NCI-H510A (cell line): ENCODE measurements at regions not wholly inside any gene's neighbourhood (a gene's known extent, or its start where the extent isn't known, plus 50 kb on each side); places are given as distances from the start of the nearest gene placed in this dataset.

Source experiments
- DNase-seq: peaks from one replicate; lab custom pipeline; 2025; lab: John Stamatoyannopoulos, UW

GRCh38 chr3:194067949-194068362, 68.0 kb upstream of the HES1 start:
- DNase-seq: no peak

- DNase-seq: no peak
These were observed 66.3 kb upstream of the HES1 start for GRCh38 chr3:194069421-194070219.

GRCh38 chr3:194070220-194070633, 65.7 kb upstream of the HES1 start:
- no peak for DNase-seq

- DNase-seq: peak; percentile 68
These were observed 65.1 kb upstream of the HES1 start for GRCh38 chr3:194070634-194071409.

GRCh38 chr3:194072097-194072428, 63.9 kb upstream of the HES1 start:
- DNase-seq: no peak

GRCh38 chr3:194072691-194073279, 63.2 kb upstream of the HES1 start:
- DNase-seq: no peak

- DNase-seq: no peak
These were observed 62.0 kb upstream of the HES1 start for GRCh38 chr3:194073926-194074325.

GRCh38 chr3:194075088-194075615, 60.8 kb upstream of the HES1 start:
- no peak for DNase-seq

- DNase-seq: no peak
These were observed 60.0 kb upstream of the HES1 start for GRCh38 chr3:194075802-194076460.

GRCh38 chr3:194076475-194076874, 59.5 kb upstream of the HES1 start:
- DNase-seq: no peak

- no peak for DNase-seq
These were observed 58.3 kb upstream of the HES1 start for GRCh38 chr3:194077602-194078001.

- no peak for DNase-seq
These were observed 57.7 kb upstream of the HES1 start for GRCh38 chr3:194078045-194078821.

- no peak for DNase-seq
These were observed 56.2 kb upstream of the HES1 start for GRCh38 chr3:194079702-194080172.

- DNase-seq: no peak
These were observed 55.5 kb upstream of the HES1 start for GRCh38 chr3:194080436-194080835.

GRCh38 chr3:194080913-194081800, 54.8 kb upstream of the HES1 start:
- DNase-seq: peak; percentile 39

GRCh38 chr3:194081826-194082225, 54.1 kb upstream of the HES1 start:
- DNase-seq: no peak

- no peak for DNase-seq
These were observed 53.0 kb upstream of the HES1 start for GRCh38 chr3:194082743-194083636.

- DNase-seq: no peak
These were observed 52.2 kb upstream of the HES1 start for GRCh38 chr3:194083637-194084224.

- no peak for DNase-seq
These were observed 51.7 kb upstream of the HES1 start for GRCh38 chr3:194084284-194084683.
